Stimulated activated CD4-positive, alpha-beta T cell treated with anti-CD3 and anti-CD28 coated beads, Interleukin-15, amount 100 ng/mL, for 1 hour (primary cell): ENCODE measurements at regions not wholly inside any gene's neighbourhood (a gene's known extent, or its start where the extent isn't known, plus 50 kb on each side); places are given as distances from the start of the nearest gene placed in this dataset.
"Not testable (repeated sequence)": the region's sequence is repeated elsewhere in the genome, so short reads cannot be mapped to it uniquely, and the experiment has no call there.

Source experiments
- DNase-seq, 2 donors: peaks; one replicate each; pipeline ENCODE4 v3.0.0-alpha.2; 2020; ENCODE audit warnings: low read depth in 1 of 2, low spot score in 1 of 2

- DNase-seq: no peak
Observed at GRCh38 chr6:53446151-53446550, 97.4 kb upstream of the ELOVL5 start.

GRCh38 chr6:53441761-53442160 lies 93.0 kb upstream of the ELOVL5 start:
- DNase-seq: no peak

- DNase-seq: no peak
Observed at GRCh38 chr6:53441035-53441493, 92.3 kb upstream of the ELOVL5 start.

GRCh38 chr6:53440336-53440945 lies 91.7 kb upstream of the ELOVL5 start:
- DNase-seq: no peak

GRCh38 chr6:53439556-53439955 lies 90.8 kb upstream of the ELOVL5 start:
- DNase-seq: no peak

- DNase-seq: no peak
Observed at GRCh38 chr6:53437557-53438202, 88.9 kb upstream of the ELOVL5 start.

GRCh38 chr6:53436526-53437303 lies 88.0 kb upstream of the ELOVL5 start:
- DNase-seq: no peak

GRCh38 chr6:53433951-53434285 lies 85.2 kb upstream of the ELOVL5 start:
- no peak for DNase-seq

- DNase-seq: no peak
Observed at GRCh38 chr6:53433261-53433950, 84.7 kb upstream of the ELOVL5 start.

GRCh38 chr6:53432318-53433161 lies 83.8 kb upstream of the ELOVL5 start:
- no peak for DNase-seq

- DNase-seq: no peak
Observed at GRCh38 chr6:53431704-53432103, 83.0 kb upstream of the ELOVL5 start.

GRCh38 chr6:53429401-53429800 lies 80.7 kb upstream of the ELOVL5 start:
- DNase-seq: no peak

- no peak for DNase-seq
Observed at GRCh38 chr6:53428886-53429285, 80.1 kb upstream of the ELOVL5 start.

- DNase-seq: no peak
Observed at GRCh38 chr6:53426667-53427270, 78.0 kb upstream of the ELOVL5 start.

- DNase-seq: no peak
Observed at GRCh38 chr6:53426117-53426516, 77.4 kb upstream of the ELOVL5 start.

- no peak for DNase-seq
Observed at GRCh38 chr6:53424976-53425718, 76.4 kb upstream of the ELOVL5 start.

GRCh38 chr6:53424300-53424699 lies 75.5 kb upstream of the ELOVL5 start:
- no peak for DNase-seq

- DNase-seq: not testable (repeated sequence)
Observed at GRCh38 chr6:53423560-53423959, 74.8 kb upstream of the ELOVL5 start.

GRCh38 chr6:53419026-53419425 lies 70.3 kb upstream of the ELOVL5 start:
- no peak for DNase-seq

GRCh38 chr6:53418288-53418687 lies 69.5 kb upstream of the ELOVL5 start:
- DNase-seq: no peak
